Peyer's patch (tissue), 4 donors: ENCODE measurements at regions not wholly inside any gene's neighbourhood (a gene's known extent, or its start where the extent isn't known, plus 50 kb on each side); places are given as distances from the start of the nearest gene placed in this dataset.

Experiments
- DNase-seq, 3 donors: peaks; one replicate each; pipeline ENCODE4 v3.0.0-alpha.2; 2017 to 2019
- H3K27ac ChIP-seq, 4 donors: fragments of 200-600 bp; sonication (generic); one replicate each; pipeline ENCODE4 v1.5.1; 2016 to 2019
- H3K27me3 ChIP-seq, 2 donors: fragments of 200-600 bp; sonication (generic); one replicate each; pipeline ENCODE4 v1.5.1; 2019
- H3K36me3 ChIP-seq, 3 donors: fragments of 200-600 bp; sonication (generic); one replicate each; pipeline ENCODE4 v1.5.1; 2016 to 2019
- H3K4me1 ChIP-seq, 4 donors: fragments of 200-600 bp; sonication (generic); one replicate each; pipeline ENCODE4 v1.5.1; 2016 to 2019
- H3K4me3 ChIP-seq, 4 donors: fragments of 200-600 bp; sonication (generic); 1 replicate in 3 of 4; 2 replicates in 1 of 4; pipeline ENCODE4 v1.5.1; 2016 to 2019; ENCODE audit warnings: mild to moderate bottlenecking in 1 of 4
- H3K9me3 ChIP-seq, 4 donors: fragments of 200-600 bp; sonication (generic); one replicate each; pipeline ENCODE4 v1.5.1; 2016 to 2019; ENCODE audit warnings: mild to moderate bottlenecking in 1 of 4
- POLR2A ChIP-seq, 2 donors: fragments of 450-650 bp; IDR thresholded peaks; one replicate each; pipeline ENCODE4 v1.5.1; 2017; ENCODE audit warnings: antibody characterized with exemption in 2 of 2, mild to moderate bottlenecking in 2 of 2, moderate library complexity in 2 of 2
- TF ChIP-seq, protein P1 (sequence below), 6 experiments: fragments of 450-650 bp in 4 of 6; fragments of 200-600 bp in 2 of 6; sonication (generic) in 1 of 6; IDR thresholded peaks; one replicate each; pipeline ENCODE4 v1.5.1; 2017 to 2019; ENCODE audit warnings: antibody characterized with exemption in 6 of 6, mild to moderate bottlenecking in 3 of 6, moderate library complexity in 1 of 6

- Histone ChIP-seq H3K4me1 (no peaks in the 10 kb centered on the region), H3K27ac (no peak overlapping the region), H3K9me3 (no peaks in the 10 kb centered on the region), H3K27me3 (no peaks in the 10 kb centered on the region), H3K36me3 (no peaks in the 10 kb centered on the region), H3K4me3 (no peak overlapping the region)
- DNase-seq: no peak
- TF ChIP-seq, protein P1, sequence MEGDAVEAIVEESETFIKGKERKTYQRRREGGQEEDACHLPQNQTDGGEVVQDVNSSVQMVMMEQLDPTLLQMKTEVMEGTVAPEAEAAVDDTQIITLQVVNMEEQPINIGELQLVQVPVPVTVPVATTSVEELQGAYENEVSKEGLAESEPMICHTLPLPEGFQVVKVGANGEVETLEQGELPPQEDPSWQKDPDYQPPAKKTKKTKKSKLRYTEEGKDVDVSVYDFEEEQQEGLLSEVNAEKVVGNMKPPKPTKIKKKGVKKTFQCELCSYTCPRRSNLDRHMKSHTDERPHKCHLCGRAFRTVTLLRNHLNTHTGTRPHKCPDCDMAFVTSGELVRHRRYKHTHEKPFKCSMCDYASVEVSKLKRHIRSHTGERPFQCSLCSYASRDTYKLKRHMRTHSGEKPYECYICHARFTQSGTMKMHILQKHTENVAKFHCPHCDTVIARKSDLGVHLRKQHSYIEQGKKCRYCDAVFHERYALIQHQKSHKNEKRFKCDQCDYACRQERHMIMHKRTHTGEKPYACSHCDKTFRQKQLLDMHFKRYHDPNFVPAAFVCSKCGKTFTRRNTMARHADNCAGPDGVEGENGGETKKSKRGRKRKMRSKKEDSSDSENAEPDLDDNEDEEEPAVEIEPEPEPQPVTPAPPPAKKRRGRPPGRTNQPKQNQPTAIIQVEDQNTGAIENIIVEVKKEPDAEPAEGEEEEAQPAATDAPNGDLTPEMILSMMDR (IDR thresholded peaks at IDR 0.05): no peak
- no peak for TF ChIP-seq POLR2A (IDR thresholded peaks at IDR 0.05)
These were observed 84.9 kb downstream of the PHETA1 start for GRCh38 chr12:111283966-111284365.

- no peak overlapping the region for H3K27ac ChIP-seq
These were observed 85.4 kb downstream of the PHETA1 start for GRCh38 chr12:111283521-111283920.

GRCh38 chr12:111277570-111277969, 91.3 kb downstream of the PHETA1 start:
- Histone ChIP-seq H3K4me3 (no peak overlapping the region), H3K9me3 (no peaks in the 10 kb centered on the region), H3K36me3 (no peaks in the 10 kb centered on the region), H3K4me1 (no peaks in the 10 kb centered on the region), H3K27ac (no peak overlapping the region), H3K27me3 (no peaks in the 10 kb centered on the region)
- TF ChIP-seq POLR2A (IDR thresholded peaks at IDR 0.05): no peak
- TF ChIP-seq, protein P1 (IDR thresholded peaks at IDR 0.05): no peak
- DNase-seq: no peak

More at GRCh38 chr12:111283521-111283920, 85.4 kb downstream of the PHETA1 start:
- no peaks in the 10 kb centered on the region for H3K9me3 ChIP-seq
- no peak overlapping the region for H3K4me3 ChIP-seq
- no peaks in the 10 kb centered on the region for H3K27me3 ChIP-seq
- no peak for DNase-seq
- H3K36me3 ChIP-seq: no peaks in the 10 kb centered on the region
- TF ChIP-seq POLR2A (IDR thresholded peaks at IDR 0.05): no peak
- TF ChIP-seq, protein P1 (IDR thresholded peaks at IDR 0.05): no peak
- H3K4me1 ChIP-seq: no peaks in the 10 kb centered on the region

- no peak overlapping the region for H3K27ac ChIP-seq
- no peaks in the 10 kb centered on the region for H3K36me3 ChIP-seq
- no peak for DNase-seq
- no peaks in the 10 kb centered on the region for H3K4me1 ChIP-seq
- no peaks in the 10 kb centered on the region for H3K9me3 ChIP-seq
- no peak overlapping the region for H3K4me3 ChIP-seq
- no peaks in the 10 kb centered on the region for H3K27me3 ChIP-seq
- TF ChIP-seq, protein P1 (IDR thresholded peaks at IDR 0.05): no peak
- TF ChIP-seq POLR2A (IDR thresholded peaks at IDR 0.05): no peak
These were observed 92.7 kb downstream of the PHETA1 start for GRCh38 chr12:111276146-111276545.

- DNase-seq: no peak
- Histone ChIP-seq H3K36me3 (no peaks in the 10 kb centered on the region), H3K27me3 (no peaks in the 10 kb centered on the region), H3K4me1 (no peaks in the 10 kb centered on the region), H3K27ac (no peak overlapping the region), H3K9me3 (no peaks in the 10 kb centered on the region), H3K4me3 (no peak overlapping the region)
- TF ChIP-seq, protein P1 (IDR thresholded peaks at IDR 0.05): no peak
- no peak for TF ChIP-seq POLR2A (IDR thresholded peaks at IDR 0.05)
These were observed 93.6 kb downstream of the PHETA1 start for GRCh38 chr12:111275308-111275707.

- Histone ChIP-seq H3K9me3 (no peaks in the 10 kb centered on the region), H3K36me3 (no peaks in the 10 kb centered on the region), H3K27me3 (no peaks in the 10 kb centered on the region), H3K4me1 (no peaks in the 10 kb centered on the region), H3K4me3 (no peak overlapping the region), H3K27ac (no peak overlapping the region)
- no peak for DNase-seq
- TF ChIP-seq, protein P1 (IDR thresholded peaks at IDR 0.05): no peak
- TF ChIP-seq POLR2A (IDR thresholded peaks at IDR 0.05): no peak
These were observed 94.1 kb downstream of the PHETA1 start for GRCh38 chr12:111274777-111275176.
